GM12878 (cell line): ENCODE measurements at regions not wholly inside any gene's neighbourhood (a gene's known extent, or its start where the extent isn't known, plus 50 kb on each side); places are given as distances from the start of the nearest gene placed in this dataset.

Experiments used
- ATAC-seq: fragments of 200-7000 bp; cut with Tn5 transposase; 3 replicates; pipeline ENCODE4 v1.9.1; 2020; ENCODE audit warnings: mild to moderate bottlenecking, moderate library complexity
- BruUV-seq: library from RNA; stranded (reverse); fragments of 400-500 nt; replicated peaks from 2 replicates; lab custom pipeline; 2021; lab: Mats Ljungman, UMichigan
- CTCF ChIA-PET: fragments of 300-600 bp; sonication (Branson Sonifier 250); formaldehyde crosslinking; extraction: SDS; loops from one replicate; lab custom pipeline; 2021; ENCODE audit warnings: inconsistent platforms; lab: Yijun Ruan, JAX
- POLR2A ChIA-PET: fragments of 350-600 bp; formaldehyde crosslinking; extraction: SDS; loops from one replicate; lab custom pipeline; 2021; ENCODE audit warnings: inconsistent platforms; lab: Charles Lee
- RAD21 ChIA-PET: fragments of 300-600 bp; sonication (Branson Sonifier 250); formaldehyde crosslinking; loops from one replicate; lab custom pipeline; 2023; ENCODE audit warnings: antibody characterized with exemption; ENCODE audit not compliant: unreplicated experiment; lab: Charles Lee
- SMC1A ChIA-PET: fragments of 300-600 bp; sonication (Branson Sonifier 250); formaldehyde crosslinking; loops from one replicate; lab custom pipeline; 2023; ENCODE audit not compliant: unreplicated experiment, uncharacterized antibody; lab: Charles Lee
- DNase-seq: peaks from one replicate; pipeline ENCODE4 v3.0.0-alpha.2; 2011; ENCODE audit warnings: low read depth, low spot score
- FAIRE-seq: peaks from 3 replicates; lab custom pipeline; 2011; peaks lifted over from hg19 to GRCh38; lab: Jason Lieb, UNC
- H2AFZ ChIP-seq: 2 replicates; pipeline ENCODE4 v1.6.0; 2011; ENCODE audit warnings: low read depth, low read length, control low read depth; ENCODE audit not compliant: control insufficient read depth
- H3K27ac ChIP-seq: 2 replicates; pipeline ENCODE4 v1.5.1; 2011; ENCODE audit warnings: control low read depth; ENCODE audit not compliant: control insufficient read depth, insufficient read depth
- H3K27me3 ChIP-seq, 2 experiments: replicated peaks in 1 of 2; 2 replicates each; pipeline versions ENCODE4 v1.6.0 to v1.6.1; 2011; ENCODE audit warnings: low read length in 1 of 2; ENCODE audit not compliant: control insufficient read depth in 2 of 2, insufficient read depth in 2 of 2
- H3K36me3 ChIP-seq, 2 experiments: 2 replicates each; pipeline ENCODE4 v1.5.1; 2011; ENCODE audit warnings: low read length in 1 of 2; ENCODE audit not compliant: control insufficient read depth in 2 of 2, insufficient read depth in 2 of 2
- H3K4me1 ChIP-seq: 2 replicates; pipeline ENCODE4 v1.6.1; 2011; ENCODE audit warnings: mild to moderate bottlenecking, low read length, moderate library complexity, mixed read lengths; ENCODE audit not compliant: control insufficient read depth, insufficient read depth
- H3K4me2 ChIP-seq: 2 replicates; pipeline ENCODE4 v1.6.0; 2011; ENCODE audit warnings: control low read depth; ENCODE audit not compliant: control insufficient read depth, insufficient read depth
- H3K4me3 ChIP-seq: fragments of 200-600 bp; sonication (generic); 2 replicates; pipeline ENCODE4 v1.5.1; 2016
- H3K79me2 ChIP-seq: 2 replicates; pipeline ENCODE4 v1.6.0; 2011; ENCODE audit warnings: low read length; ENCODE audit not compliant: control insufficient read depth, insufficient read depth
- H3K9ac ChIP-seq: 2 replicates; pipeline ENCODE4 v1.8.0; 2011; ENCODE audit warnings: low read length, control low read depth, mixed read lengths; ENCODE audit not compliant: control insufficient read depth, insufficient read depth
- H3K9me3 ChIP-seq: replicated peaks from 3 replicates; pipeline ENCODE4 v1.5.1; 2011; ENCODE audit warnings: mild to moderate bottlenecking, low read length; ENCODE audit not compliant: control insufficient read depth, insufficient read depth
- H4K20me1 ChIP-seq: 2 replicates; pipeline ENCODE4 v1.6.0; 2011; ENCODE audit not compliant: control insufficient read depth, insufficient read depth
- BCL3 ChIP-seq: IDR thresholded peaks from 2 replicates; pipeline ENCODE4 v1.6.1; 2011; ENCODE audit warnings: borderline replicate concordance, low read depth, mild to moderate bottlenecking, moderate library complexity, low read length; ENCODE audit not compliant: insufficient read depth, poor library complexity, severe bottlenecking
- CHD2 ChIP-seq: IDR thresholded peaks from 2 replicates; pipeline ENCODE4 v1.6.1; 2011; ENCODE audit warnings: low read depth, low read length, improper control_type of control experiment, borderline replicate concordance
- CREM ChIP-seq: IDR thresholded peaks from 2 replicates; pipeline ENCODE4 v1.6.1; 2014; ENCODE audit warnings: antibody characterized with exemption, low read depth
- HSF1 ChIP-seq: fragments of 150-350 bp; IDR thresholded peaks from 2 replicates; pipeline ENCODE4 v1.6.1; 2014; ENCODE audit warnings: mild to moderate bottlenecking, low read depth, low read length
- MLLT1 ChIP-seq: fragments of 450-650 bp; IDR thresholded peaks from 2 replicates; pipeline ENCODE4 v1.6.1; 2016; ENCODE audit warnings: mild to moderate bottlenecking
- NKRF ChIP-seq: fragments of 450-650 bp; conservative IDR thresholded peaks from 2 replicates; pipeline ENCODE4 v1.6.1; 2017; ENCODE audit warnings: mild to moderate bottlenecking, moderate library complexity
- RELA ChIP-seq: fragments of 450-650 bp; IDR thresholded peaks from 2 replicates; pipeline ENCODE4 v1.8.0; 2014; ENCODE audit warnings: borderline replicate concordance; ENCODE audit not compliant: partially characterized antibody
- SIX5 ChIP-seq: IDR thresholded peaks from 2 replicates; pipeline ENCODE4 v1.6.1; 2011; ENCODE audit warnings: mild to moderate bottlenecking, low read depth, low read length, moderate library complexity; ENCODE audit not compliant: severe bottlenecking
- USF2 ChIP-seq: IDR thresholded peaks from 2 replicates; pipeline ENCODE4 v1.6.1; 2011; ENCODE audit warnings: low read depth, low read length, improper control_type of control experiment, borderline replicate concordance
- ZNF274 ChIP-seq: IDR thresholded peaks from one replicate; pipeline ENCODE4 v1.8.0; 2011; ENCODE audit not compliant: insufficient read length, insufficient read depth
- ZNF687 ChIP-seq: fragments of 450-650 bp; IDR thresholded peaks from 2 replicates; pipeline ENCODE4 v1.6.1; 2017; ENCODE audit warnings: mild to moderate bottlenecking, moderate library complexity
- in situ Hi-C: fragments of 300-500 bp; cut with MboI; formaldehyde crosslinking; loops from 9 replicates; pipeline ENCODE4 v1.14.3; 2018; ENCODE audit warnings: mixed read lengths
- intact Hi-C: fragments of 100-400 bp; cut with micrococcal nuclease; formaldehyde crosslinking; loops from one replicate; pipeline ENCODE4 v1.14.2; 2022; ENCODE audit not compliant: unreplicated experiment

- RAD21 ChIA-PET = no interaction called here
- CTCF ChIA-PET = no interaction called here
- BruUV-seq = no TSS peak
- SMC1A ChIA-PET = interaction anchor here (1.3 kb wide), 1 partner anchor 160 kb away, joined by 4 read pairs; no protein-coding TSS in a partner anchor
- no peaks in the 10 kb centered on the region for H4K20me1 ChIP-seq
- no peak for TF ChIP-seq CHD2
- TF ChIP-seq BCL3 = no peak
- TF ChIP-seq NKRF = no peak
- no peak for TF ChIP-seq MLLT1
- TF ChIP-seq ZNF274 = no peak
- TF ChIP-seq HSF1 = no peak
- no peak for TF ChIP-seq ZNF687
- no peak for TF ChIP-seq SIX5
- no peak for TF ChIP-seq USF2
- TF ChIP-seq CREM = no peak
- no peak for TF ChIP-seq RELA
- no peak overlapping the region for H3K4me2 ChIP-seq
- no peak overlapping the region for H3K9ac ChIP-seq
- H3K4me3 ChIP-seq = no peak overlapping the region
- H3K36me3 ChIP-seq = no peaks in the 10 kb centered on the region
- no peaks in the 10 kb centered on the region for H3K4me1 ChIP-seq
- no peak overlapping the region for H2AFZ ChIP-seq
- ATAC-seq = no peak
- DNase-seq = no peak
- H3K27me3 ChIP-seq = peaks cover 0 to 6% of the 10 kb centered on the region in 2 experiments; a peak in 1 of 4 replicates
- H3K27ac ChIP-seq = no peak overlapping the region
- in situ Hi-C loops (no loop called here), intact Hi-C loops (no loop called here)
- H3K9me3 ChIP-seq = no peaks in the 10 kb centered on the region
- no peaks in the 10 kb centered on the region for H3K79me2 ChIP-seq
- POLR2A ChIA-PET = no interaction called here
- FAIRE-seq = no peak
Measured at GRCh38 chr6:134744301-134744700, 205.6 kb downstream of the ALDH8A1 start.
